ENCODE measurements at regions not wholly inside any gene's neighbourhood (a gene's known extent, or its start where the extent isn't known, plus 50 kb on each side); places are given as distances from the start of the nearest gene placed in this dataset.
"Not testable (repeated sequence)": the region's sequence is repeated elsewhere in the genome, so short reads cannot be mapped to it uniquely, and the experiment has no call there.

DNA sequence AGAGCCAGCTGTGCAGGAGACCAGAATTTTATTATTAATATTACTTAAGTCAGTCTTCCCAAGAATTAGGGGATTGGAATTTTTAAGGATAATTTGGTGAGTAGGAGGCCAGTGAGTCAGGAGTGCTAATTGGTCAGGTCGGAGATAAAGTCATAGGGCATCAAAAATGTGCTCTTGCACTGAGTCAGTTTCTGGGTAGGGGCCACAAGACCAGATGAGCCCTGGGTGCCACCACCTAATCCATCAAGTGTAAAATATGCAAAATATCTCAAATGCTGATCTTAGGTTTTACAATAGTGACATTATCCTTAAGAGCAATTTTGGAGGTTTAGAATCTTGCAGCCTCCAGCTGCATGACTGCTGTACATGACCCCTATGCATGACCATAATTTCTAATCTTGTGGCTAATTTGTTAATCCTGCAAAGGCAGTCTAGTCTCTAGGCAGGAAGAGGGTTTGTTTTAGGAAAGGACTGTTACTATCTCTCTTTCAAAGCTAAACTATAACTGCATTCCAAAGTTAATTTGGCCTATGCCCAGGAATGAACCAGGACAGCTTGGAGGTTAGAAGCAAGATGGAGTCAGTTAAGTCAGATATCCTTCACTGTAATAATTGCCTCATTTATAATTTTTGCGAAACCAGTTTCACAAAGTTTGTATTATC is 215.9 kb downstream of the RNF152 start:
- DNase-seq, result no peak

DNA sequence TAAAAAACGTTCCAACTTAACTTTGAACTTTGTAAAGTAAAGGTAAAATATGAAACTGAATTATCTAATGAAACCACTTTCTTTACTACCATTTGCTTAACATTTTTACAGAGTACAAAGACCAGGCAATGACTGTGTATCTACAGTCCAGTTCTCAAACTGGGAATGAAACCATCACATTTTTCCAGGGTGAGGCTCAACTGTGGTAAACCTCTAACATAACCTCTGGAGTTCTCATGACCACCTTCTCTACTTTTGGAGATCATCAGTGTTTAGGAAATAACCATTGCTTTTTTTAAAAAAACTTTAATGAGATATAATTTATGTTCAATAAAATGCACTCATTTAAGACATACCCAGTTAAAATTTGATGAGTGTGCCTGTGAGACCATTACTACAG is 223.5 kb downstream of the RNF152 start:
- no peak for DNase-seq

DNA sequence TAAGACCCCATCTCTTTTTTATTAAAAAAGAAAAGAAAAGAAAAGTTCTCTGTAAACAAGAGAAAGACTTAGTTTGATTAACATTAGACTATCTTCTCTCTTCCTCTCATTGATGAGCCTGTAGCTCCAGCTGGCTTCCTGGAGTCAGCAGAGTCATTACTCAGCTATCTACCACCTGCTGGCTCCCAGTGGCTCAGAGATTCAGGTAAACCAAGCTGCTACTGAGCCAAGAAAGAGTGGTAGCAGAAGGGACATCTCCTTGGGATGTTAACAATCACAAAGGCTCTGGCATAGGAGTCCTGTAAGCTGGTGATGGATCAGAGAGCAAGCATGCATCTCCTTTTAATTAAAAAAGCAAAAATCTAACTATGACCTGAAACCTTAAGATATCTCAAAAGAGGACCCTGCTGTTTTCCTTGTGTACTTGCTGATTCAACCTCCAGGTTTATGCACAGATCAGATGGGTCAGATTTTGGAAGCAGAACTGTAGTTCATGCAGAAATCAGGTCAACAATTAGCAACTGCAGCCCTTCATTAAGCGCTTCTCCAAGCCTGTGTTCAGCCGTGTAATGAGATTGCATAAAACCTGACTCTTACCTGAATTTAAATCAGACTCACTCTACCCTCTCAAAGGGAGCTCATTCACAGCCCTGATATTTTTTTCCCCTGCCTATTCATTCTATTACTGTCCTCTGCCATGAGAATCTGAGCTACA is 225.8 kb downstream of the RNF152 start:
- no peak for DNase-seq

DNA sequence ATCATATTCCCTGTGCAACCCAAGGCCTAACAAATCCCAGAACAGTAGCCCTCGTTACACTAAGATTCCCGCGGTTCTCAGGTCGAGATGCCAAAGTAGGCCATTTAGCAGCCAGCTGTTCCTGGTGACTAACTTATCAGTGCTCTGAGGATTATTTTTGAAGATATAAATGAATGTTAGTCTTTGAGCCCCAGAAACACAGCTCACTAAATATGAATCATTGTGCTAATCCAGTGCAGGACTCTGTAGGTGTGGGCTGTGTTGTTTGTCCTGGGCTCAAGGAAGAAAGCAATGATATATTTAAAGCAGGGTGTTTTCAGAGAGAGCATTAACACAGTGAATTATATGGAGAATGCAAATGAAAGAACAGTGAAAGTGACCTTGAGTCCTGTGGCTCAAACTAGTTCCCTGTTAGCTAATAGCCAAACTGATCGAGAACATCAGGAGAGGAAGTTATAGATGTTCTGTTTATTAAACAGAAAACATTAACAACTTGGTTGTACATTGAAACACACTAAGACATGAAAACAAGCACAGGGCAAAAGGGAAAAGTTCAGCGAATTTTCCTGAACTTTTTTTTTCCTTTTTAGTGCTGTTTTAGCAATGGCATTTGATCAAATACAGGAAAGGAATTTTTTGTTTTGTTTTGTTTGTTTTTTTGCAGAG is 228.3 kb downstream of the RNF152 start:
- DNase-seq, result no peak

DNA sequence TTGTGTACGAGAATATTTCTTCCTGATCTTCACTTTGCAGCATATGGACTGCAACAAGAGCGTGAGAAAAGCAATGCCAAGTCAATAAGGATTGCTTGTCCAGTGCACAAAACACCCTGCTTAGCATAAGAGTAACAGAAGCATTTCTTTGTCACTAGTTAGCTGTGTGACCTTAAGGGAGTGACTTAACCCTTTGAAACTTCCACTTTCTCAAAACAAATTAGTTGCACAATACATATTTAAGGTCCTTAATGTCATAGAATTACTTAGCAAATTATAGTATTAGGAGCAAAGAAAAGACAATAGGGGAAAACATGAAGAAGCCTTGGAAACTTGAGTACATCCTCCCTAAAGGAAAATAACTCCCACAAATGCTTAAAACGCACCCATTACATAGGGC is 230.1 kb downstream of the RNF152 start:
- DNase-seq, result no peak

DNA sequence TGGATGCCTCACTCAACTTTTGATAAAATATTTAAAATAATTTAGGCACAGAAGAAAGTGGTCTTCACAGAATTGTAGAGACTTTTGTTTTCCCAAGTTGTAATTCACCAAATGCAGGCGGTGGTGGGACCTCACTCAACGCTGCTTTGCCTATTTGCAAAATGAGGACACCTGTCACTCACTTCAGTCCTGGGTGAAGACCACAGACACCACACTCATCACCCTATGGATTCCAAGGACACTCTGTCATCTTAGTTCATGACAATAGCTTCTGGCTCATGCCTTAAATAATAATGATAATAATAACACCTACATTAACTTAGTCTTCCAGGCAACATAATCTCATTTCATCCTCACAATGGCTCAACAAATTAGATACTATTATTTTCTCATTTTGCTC is 234.4 kb downstream of the RNF152 start:
- no peak for DNase-seq

DNA sequence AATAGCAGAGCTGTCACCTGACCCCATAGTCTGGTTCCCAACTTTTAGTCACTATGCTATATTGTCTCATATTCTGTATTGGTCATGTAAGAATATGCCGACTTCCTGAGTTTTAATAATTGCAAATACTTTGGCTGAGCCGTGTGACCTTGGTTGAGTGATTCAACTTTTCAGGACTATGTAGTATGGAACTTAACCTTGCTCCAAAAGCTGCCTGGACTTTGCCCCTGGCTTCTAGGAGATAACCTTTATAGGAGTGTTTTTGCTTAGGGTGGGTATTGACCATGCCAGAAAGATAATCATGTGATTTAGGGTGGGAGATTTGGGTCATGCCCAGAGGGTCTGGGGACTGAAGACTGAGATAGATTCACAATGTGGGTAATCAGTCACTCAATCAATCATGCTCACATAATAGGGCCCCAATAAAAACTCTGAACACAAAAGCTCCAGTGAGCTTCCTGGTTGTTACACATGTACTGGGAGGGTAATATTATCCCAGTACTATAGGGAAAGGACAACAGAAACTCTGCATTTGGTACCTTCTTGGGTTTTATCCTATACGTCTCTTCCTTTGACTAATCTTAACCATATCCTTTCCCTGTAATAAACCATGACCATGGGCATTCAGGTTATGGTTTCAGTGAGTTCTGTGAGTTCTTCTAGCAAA is 235.6 kb downstream of the RNF152 start:
- no peak for DNase-seq

DNA sequence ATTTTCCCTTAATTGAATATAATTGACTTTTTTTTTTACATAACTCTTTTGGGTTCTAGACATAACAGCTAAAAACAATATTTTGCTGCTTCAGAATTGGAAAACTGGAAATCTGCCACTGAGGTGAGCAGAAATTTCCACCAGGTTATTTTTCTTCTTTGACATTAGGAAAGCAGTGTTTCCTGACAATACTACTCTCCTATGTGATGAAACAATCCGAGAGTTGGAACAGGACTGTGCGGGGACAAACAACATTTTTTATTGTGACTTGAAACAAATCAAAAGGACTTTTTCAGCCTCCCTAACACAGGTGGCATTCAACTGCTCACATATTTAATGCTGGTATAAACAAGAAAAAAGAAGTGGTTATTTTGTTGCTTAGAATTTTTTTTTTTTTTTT is 237.2 kb downstream of the RNF152 start:
- no peak for DNase-seq

DNA sequence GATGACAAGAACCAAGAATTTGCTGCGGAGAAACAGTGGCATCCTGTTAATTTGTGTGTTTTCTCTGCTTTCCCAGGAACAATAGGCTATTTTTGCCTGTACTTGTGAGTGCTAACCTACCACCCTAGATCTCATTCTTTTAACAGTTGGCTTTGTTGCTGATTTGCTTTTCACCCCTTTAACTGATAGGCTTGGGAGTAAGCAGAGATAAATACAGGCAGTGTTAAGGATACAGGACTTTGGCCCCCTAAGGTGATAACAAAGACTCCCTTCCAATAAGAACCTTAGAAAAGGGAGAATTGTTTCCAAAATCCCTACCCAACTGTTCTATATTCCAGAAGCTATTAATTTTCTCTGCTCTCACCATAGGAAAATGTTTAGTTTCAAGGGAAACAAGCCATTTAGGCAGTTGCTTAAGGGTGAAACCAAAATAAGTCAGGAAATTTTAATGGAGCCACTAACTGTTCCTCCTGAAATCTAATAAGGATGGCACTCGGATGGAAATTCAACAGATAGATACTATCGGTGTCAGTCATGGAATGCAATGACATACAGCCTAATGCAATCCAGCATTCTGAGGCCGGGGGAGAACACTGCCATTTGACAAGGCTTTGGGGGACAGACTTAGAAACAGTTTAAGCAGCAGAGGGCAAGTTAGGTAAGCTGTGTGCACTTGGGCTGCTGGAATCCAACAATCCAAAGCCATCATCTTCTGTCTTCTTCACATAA is 238.8 kb downstream of the RNF152 start:
- DNase-seq, result no peak

DNA sequence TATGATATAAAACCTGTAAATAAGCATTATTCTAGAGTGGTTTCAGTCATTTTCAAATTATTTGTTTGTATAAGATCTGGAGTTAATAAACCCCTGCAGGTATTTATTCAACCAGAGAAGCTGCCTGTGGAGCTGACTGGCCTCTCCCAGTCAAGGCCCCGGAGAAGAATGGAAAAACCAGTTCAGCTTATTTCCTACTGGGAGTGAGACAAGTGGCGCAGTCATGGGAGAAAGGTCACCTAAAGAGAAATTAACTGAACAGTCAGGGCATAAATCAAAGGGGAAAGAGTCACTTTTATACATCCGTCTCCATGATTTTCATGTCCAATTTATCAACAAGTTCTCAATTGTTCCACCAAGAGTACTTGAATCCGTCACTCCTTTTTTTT is 240.9 kb downstream of the RNF152 start:
- DNase-seq, result no peak

DNA sequence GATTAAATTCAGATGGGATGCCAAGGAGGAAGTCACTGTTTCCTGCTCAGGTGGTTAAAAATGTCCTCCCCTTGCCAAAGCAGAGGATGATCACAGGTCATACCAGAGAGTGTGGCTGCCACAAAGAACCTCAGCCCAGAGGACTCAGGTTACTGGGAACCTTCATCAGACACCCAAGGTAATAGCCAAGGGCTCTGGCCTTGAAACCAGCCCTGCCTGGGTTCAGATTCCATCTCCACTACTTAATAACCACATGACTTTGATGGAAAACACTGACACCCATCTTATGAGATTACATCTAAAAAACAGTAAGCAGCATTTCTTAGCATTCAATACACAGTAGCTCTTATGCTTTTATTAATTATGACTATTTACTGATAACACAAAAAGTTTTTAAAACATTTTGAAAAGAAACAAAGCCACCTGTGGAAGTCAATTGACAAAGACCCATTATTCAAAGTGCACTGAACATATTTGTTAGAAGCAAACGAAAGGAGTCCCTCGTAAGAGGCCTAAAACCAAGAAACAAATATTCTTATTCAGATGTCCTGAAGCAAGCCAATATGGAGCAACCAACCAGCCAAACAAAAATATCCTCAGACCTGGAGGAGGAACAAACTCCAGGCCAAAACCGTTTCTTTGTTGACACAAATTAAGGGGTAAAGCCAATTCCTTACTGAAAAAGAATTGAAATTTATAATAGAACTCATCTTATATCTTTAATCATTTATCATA is 241.5 kb downstream of the RNF152 start:
- DNase-seq, result no peak

DNA sequence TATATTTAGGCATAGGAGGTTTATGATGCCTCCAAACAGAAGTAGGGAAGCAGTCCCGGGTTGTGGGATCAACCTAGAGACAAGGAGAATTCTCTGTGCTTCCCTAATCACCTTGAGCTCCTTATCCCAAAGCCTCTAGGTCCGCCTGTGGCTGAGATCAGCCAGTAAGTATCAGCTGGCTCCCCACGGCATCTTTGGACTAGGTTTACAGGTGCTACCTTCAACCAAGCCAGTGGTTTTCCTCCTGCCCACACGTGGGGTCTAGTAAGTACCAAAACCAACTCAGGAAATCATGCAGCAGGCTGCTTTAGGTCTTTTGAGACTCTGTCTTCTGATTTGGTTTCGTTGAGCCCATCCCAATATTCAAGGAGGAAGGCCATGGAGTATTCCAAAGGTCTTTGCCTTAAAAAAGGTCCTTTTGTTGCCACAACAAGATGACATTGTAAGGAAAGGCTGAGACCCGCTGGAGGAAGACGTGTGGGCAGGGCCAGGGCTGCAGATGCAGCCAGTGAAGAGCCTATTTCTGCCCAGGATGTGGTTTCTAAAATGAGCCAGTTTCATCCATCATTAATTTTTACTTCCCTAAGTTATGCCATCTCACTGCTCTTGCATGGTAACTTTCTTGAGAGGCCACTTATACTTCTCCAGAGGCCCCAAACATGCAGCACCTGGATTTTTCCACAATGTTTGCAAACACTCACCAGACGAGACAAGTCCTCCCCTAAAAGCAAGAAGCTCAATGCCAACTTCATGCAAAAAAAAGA is 248.7 kb downstream of the RNF152 start:
- no peak for DNase-seq

DNA sequence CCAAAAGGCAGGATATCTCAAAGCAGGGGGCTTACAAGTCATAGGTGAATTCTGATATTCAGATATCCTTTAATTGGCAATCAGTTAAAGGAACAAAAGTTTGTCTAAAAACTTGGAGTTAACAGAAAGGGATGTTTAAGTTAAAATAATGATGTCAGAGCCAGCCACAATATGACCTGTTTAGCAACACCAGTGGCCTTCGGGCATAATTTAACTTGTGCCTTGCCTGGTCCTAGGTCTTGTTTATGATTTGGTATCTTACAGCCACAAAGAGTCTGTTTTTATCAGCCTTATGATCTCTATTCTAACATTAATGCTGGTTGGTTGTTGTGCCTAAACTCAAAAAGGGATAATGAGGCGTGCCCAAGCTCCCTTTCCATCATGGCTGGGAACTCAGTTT is 252.9 kb downstream of the RNF152 start:
- DNase-seq, result no peak

DNA sequence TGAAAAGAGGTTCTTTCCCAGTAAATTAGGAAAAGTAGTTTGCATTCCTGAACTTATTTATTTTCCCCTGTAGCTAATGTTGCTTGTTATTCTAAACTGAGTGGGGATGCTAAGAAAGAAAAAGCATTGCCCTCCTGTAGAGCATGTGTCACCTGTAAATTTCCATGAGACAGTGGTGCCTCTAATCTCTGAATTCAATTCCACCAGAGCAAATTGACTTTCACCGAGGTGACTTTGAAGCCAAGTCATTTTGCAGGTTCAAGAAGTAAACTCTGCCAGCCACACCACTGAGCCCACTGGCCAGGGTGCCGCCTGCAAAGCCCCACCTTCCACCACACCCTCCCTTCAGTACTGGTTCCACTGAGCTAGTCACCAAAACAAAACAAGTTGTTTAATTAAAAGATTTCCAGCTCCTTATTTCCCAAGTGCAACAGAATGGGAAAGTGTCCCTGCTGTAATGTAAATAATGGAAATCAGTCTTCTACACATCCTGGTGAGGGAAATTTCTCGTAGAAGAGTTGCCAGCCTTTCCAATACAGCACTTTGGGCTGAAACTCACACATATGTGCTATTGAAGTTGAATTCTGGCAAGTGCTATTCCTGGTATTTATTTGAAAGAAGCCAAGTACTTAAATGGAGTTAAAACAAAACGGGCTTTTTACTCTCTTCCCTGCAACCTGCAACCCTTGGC is 254.8 kb downstream of the RNF152 start:
- DNase-seq, result no peak

DNA sequence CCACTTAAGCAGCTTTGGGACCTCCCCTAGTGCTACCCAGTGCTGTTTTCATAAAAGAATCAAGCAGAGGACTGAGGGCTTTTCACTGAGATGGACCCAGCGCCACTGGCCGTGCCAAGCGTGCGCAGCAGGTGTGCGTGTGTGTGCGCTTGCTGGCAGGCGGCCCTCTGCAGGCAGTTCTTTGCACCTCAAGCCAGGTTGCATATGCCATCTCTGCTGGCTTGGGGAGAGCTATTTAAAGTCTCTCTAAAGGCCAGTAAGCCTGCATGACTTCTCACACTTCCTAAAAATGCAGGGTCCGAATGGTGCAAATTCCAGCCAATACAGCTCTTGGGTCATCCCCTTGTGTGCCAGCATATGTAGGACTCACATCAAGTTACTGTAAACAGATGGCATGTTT is 255.5 kb downstream of the RNF152 start:
- DNase-seq, result no peak

DNA sequence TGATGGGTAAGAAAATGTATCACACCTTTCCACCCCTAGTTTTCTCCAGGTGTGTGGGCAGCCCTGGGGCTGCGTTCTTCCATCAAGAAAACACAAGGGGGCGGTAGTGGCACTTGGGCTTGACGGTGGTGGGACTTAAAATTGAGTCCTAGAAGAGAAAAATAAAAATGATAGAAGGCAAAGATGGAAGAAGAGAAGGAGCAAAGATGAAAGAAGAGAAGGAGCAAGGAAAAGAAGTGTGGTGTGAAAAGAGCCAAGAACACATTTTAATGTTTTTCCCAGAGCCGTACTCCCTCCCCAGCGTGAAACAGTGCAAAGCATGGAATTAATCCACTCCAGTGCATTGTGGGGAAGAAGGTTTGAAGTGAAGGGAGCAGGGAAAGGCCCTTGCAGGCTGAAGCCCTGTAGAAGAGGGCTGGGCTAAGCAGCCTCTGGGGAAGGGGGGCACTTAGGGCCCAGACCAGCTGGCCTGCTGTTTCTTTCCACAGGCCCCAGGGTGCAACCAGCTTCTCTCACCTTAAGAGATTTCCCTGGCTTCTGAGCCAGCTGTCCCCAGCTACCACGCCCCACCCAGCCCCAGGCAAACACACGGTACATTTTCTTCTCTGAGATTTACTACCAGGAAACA is 256.8 kb downstream of the RNF152 start:
- peak; percentile 33 to 50 for DNase-seq

DNA sequence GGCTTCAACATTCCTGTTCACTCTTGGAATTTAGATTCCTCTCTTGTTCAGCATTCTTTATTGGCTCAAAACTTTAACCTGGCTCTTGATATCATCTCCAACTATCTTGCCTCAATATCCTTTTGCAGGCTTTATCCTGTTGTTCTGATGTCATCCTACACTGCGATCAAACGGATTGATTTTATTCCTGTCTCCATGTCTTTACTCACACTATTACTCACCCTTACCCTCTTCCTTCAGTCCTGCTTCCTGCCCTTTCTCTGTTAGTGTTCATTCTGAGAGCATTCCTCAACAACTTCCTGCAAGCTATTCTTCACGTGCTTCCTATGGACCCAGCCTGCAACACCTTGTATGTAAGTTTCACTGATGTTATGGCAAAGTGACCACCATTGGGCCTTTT is 264.7 kb downstream of the RNF152 start:
- no peak for DNase-seq

DNA sequence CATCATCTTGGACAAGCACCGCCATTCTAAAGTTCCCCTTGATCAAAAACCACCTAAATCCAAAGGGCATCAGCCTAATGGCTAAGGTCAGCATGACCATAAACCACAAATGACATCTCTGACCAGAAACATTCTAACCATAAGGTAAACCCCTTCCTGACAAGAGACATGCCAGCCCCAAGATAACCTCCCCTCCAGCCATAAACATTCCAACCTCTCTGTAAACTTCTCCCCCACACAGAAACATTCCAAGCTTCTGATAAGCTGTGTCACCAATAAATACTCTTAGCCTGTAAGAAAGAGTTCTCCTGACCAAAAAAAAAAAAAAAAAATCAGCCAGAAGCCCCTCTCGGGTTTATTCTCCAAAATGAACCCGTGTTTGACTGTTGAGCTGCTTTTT is 268.2 kb downstream of the RNF152 start:
- not testable (repeated sequence) for DNase-seq

DNA sequence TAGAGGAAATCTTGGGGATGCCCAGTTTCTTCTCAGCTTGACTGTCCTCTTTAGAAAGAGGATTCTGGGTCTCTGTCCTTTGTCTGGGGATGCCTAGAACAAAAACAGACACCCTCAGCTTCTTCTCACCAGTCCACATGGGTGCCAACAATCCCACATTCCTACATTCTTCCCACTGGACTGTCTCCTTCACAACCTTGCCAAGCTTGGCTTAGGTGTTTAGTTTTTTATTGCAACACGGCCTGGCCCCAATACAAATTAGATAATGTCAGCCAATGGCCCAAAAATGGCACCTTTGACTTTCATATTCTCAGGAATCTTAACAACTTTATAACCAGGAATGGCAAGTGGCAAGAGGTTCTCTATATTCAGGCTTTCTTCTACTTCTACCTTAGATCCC is 273.0 kb downstream of the RNF152 start:
- DNase-seq, result no peak

DNA sequence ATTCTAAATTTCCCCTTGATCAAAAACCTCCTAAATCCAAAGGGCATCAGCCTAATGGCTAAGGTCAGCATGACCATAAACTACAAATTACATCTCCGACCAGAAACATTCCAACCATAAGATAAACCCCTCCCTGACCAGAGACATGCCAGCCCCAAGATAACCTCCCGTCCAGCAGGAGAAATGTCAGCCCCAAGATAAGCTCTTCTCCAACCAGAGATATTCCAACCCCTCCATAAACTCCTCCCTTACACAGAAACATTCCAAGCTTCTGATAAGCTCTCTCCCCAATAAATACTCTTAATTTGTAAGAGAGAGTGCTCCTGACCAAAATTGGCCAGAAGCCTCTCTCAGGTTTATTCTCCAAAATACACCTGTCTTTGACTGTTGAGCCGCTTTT is 274.0 kb downstream of the RNF152 start:
- DNase-seq, result no peak
